ENCODE measurements at regions not wholly inside any gene's neighbourhood (a gene's known extent, or its start where the extent isn't known, plus 50 kb on each side); places are given as distances from the start of the nearest gene placed in this dataset.

- TF ChIP-seq MAX (IDR thresholded peaks at IDR 0.05) = no peak
- no peak for TF ChIP-seq REST (IDR thresholded peaks at IDR 0.05; ENCODE audit: low read depth)
- TF ChIP-seq TAF1 (IDR thresholded peaks at IDR 0.05; ENCODE audit: low read depth) = no peak
Measured at GRCh38 chr12:107318806-107319532, 225.6 kb upstream of the CRY1 start.

GRCh38 chr12:107319533-107320032 lies 226.2 kb upstream of the CRY1 start:
- TF ChIP-seq EP300 (IDR thresholded peaks at IDR 0.05; ENCODE audit: borderline replicate concordance) = no peak
- TF ChIP-seq REST (IDR thresholded peaks at IDR 0.05; ENCODE audit: low read depth) = no peak
- no peak for TF ChIP-seq FOXM1 (IDR thresholded peaks at IDR 0.05; ENCODE audit: borderline replicate concordance, low read depth)
- no peak for TF ChIP-seq TAF1 (IDR thresholded peaks at IDR 0.05; ENCODE audit: low read depth)
- no peak for TF ChIP-seq YY1 (IDR thresholded peaks at IDR 0.05; ENCODE audit: low read depth)
- no peak for TF ChIP-seq EGR1 (IDR thresholded peaks at IDR 0.05)
- TF ChIP-seq TEAD4 (IDR thresholded peaks at IDR 0.05) = no peak

- peak; percentile 55 for TF ChIP-seq MAX (IDR thresholded peaks at IDR 0.05)
- TF ChIP-seq REST (IDR thresholded peaks at IDR 0.05; ENCODE audit: low read depth) = peak; percentile 49
- no peak for TF ChIP-seq YY1 (IDR thresholded peaks at IDR 0.05; ENCODE audit: low read depth)
- TF ChIP-seq CREB1 (IDR thresholded peaks at IDR 0.05; ENCODE audit: low read depth) = no peak
Measured at GRCh38 chr12:107320033-107320928, 226.9 kb upstream of the CRY1 start.

- TF ChIP-seq TEAD4 (IDR thresholded peaks at IDR 0.05) = no peak
- no peak for TF ChIP-seq ZBTB7A (IDR thresholded peaks at IDR 0.05; ENCODE audit: low read depth)
- TF ChIP-seq FOXM1 (IDR thresholded peaks at IDR 0.05; ENCODE audit: borderline replicate concordance, low read depth) = no peak
- no peak for TF ChIP-seq CEBPB (IDR thresholded peaks at IDR 0.05)
- TF ChIP-seq EGR1 (IDR thresholded peaks at IDR 0.05) = no peak
Measured at GRCh38 chr12:107320929-107321631, 227.7 kb upstream of the CRY1 start.

- TF ChIP-seq CEBPB (IDR thresholded peaks at IDR 0.05) (no peak), RAD21 (IDR thresholded peaks at IDR 0.05; ENCODE audit: low read depth) (no peak), REST (IDR thresholded peaks at IDR 0.05; ENCODE audit: low read depth) (no peak), EGR1 (IDR thresholded peaks at IDR 0.05) (no peak), YY1 (IDR thresholded peaks at IDR 0.05; ENCODE audit: low read depth) (no peak), USF1 (IDR thresholded peaks at IDR 0.05) (no peak)
Measured at GRCh38 chr12:107322063-107322462, 228.7 kb upstream of the CRY1 start.

All from Ishikawa (cell line).